NCI-H2081 (cell line): ENCODE measurements at regions not wholly inside any gene's neighbourhood (a gene's known extent, or its start where the extent isn't known, plus 50 kb on each side); places are given as distances from the start of the nearest gene placed in this dataset.

Source experiments
- DNase-seq, 2 experiments: peaks; one replicate each; lab custom pipeline; 2025; lab: John Stamatoyannopoulos, UW

GRCh38 chr13:107912745-107913144 is 302.6 kb downstream of the LIG4 start:
- DNase-seq, result no peak

GRCh38 chr13:107907065-107907805 is 308.1 kb downstream of the LIG4 start:
- no peak for DNase-seq

- no peak for DNase-seq
These were observed 309.2 kb downstream of the LIG4 start for GRCh38 chr13:107906131-107906530.

- DNase-seq, result no peak
These were observed 313.3 kb downstream of the LIG4 start for GRCh38 chr13:107901996-107902562.

- no peak for DNase-seq
These were observed 314.1 kb downstream of the LIG4 start for GRCh38 chr13:107901230-107901629.

- DNase-seq, result no peak
These were observed 314.6 kb downstream of the LIG4 start for GRCh38 chr13:107900775-107901174.

GRCh38 chr13:107886118-107886517 is 329.2 kb downstream of the LIG4 start:
- no peak for DNase-seq

- no peak for DNase-seq
These were observed 330.8 kb downstream of the LIG4 start for GRCh38 chr13:107884564-107884963.

GRCh38 chr13:107883561-107884175 is 331.7 kb downstream of the LIG4 start:
- DNase-seq, result no peak

GRCh38 chr13:107882708-107883560 is 332.4 kb downstream of the LIG4 start:
- no peak for DNase-seq

GRCh38 chr13:107881362-107881761 is 334.0 kb downstream of the LIG4 start:
- no peak for DNase-seq

GRCh38 chr13:107874456-107874855 is 340.9 kb downstream of the LIG4 start:
- no peak for DNase-seq

GRCh38 chr13:107873926-107874325 is 341.4 kb downstream of the LIG4 start:
- no peak for DNase-seq

- DNase-seq, result no peak
These were observed 344.9 kb downstream of the LIG4 start for GRCh38 chr13:107870400-107870799.

GRCh38 chr13:107867701-107868661 is 347.4 kb downstream of the LIG4 start:
- peak; percentile 77 to 79 for DNase-seq

- peak; percentile 59 to 75 for DNase-seq
These were observed 348.3 kb downstream of the LIG4 start for GRCh38 chr13:107866941-107867623.

- DNase-seq, result peak; percentile 53 to 67
These were observed 349.1 kb downstream of the LIG4 start for GRCh38 chr13:107866032-107866940.

- peak in 1 of 2 experiments; percentile 55 for DNase-seq
These were observed 349.7 kb downstream of the LIG4 start for GRCh38 chr13:107865643-107866031.

- DNase-seq, result peak in 1 of 2 experiments; percentile 20
These were observed 350.1 kb downstream of the LIG4 start for GRCh38 chr13:107865318-107865575.
